ENCODE measurements at regions not wholly inside any gene's neighbourhood (a gene's known extent, or its start where the extent isn't known, plus 50 kb on each side); places are given as distances from the start of the nearest gene placed in this dataset.
"Not testable (repeated sequence)": the region's sequence is repeated elsewhere in the genome, so short reads cannot be mapped to it uniquely, and the experiment has no call there.

DNA sequence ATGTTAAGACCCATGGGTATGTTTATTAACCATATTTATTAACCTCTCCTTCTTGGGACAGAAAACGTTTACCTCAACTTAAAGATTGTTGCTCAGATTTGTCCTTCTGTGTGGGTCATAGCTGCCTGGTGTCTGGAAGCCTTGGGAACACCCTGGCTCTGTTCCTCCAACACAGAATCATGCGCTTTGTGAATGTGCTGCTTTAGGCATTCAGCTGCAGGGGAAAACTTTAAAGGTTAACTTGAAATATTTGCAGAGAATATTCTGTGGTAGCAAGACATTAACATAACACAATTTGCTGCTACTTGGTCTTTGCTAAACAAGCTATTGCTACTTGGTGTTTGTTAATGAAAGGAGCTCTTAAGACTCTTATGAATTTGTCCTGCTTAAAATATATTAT, 50.5 kb upstream of the THOC3 start:
- not testable (repeated sequence) for H3K4me3 Mint-ChIP-seq; H3K27me3 Mint-ChIP-seq; H3K4me1 Mint-ChIP-seq; H3K27ac ChIP-seq (ENCODE audit: insufficient read depth, low read length, poor library complexity, severe bottlenecking); ATAC-seq (ENCODE audit: low read depth in 2 of 2); H3K9me3 ChIP-seq (ENCODE audit: control insufficient read depth in 2 of 2, low read length in 2 of 2); H3K36me3 Mint-ChIP-seq; H3K27me3 ChIP-seq (ENCODE audit: control insufficient read depth, insufficient read depth, low read length); H3K9me3 Mint-ChIP-seq; H3K4me3 ChIP-seq (ENCODE audit: low read depth, low read length); H3K27ac Mint-ChIP-seq; H3K36me3 ChIP-seq (ENCODE audit: control insufficient read depth, insufficient read depth, low read length); DNase-seq; H3K4me1 ChIP-seq (ENCODE audit: control insufficient read depth, insufficient read depth, low read length, poor library complexity, severe bottlenecking)

GRCh38 chr5:176020852-176021251, 52.7 kb upstream of the THOC3 start:
- H3K36me3 ChIP-seq (ENCODE audit: control insufficient read depth, insufficient read depth, low read length); H3K27ac Mint-ChIP-seq; DNase-seq; H3K27me3 ChIP-seq (ENCODE audit: control insufficient read depth, insufficient read depth, low read length); H3K27ac ChIP-seq (ENCODE audit: insufficient read depth, low read length, poor library complexity, severe bottlenecking); H3K9me3 Mint-ChIP-seq; H3K9me3 ChIP-seq (ENCODE audit: control insufficient read depth in 2 of 2, low read length in 2 of 2); H3K36me3 Mint-ChIP-seq; ATAC-seq (ENCODE audit: low read depth in 2 of 2); H3K27me3 Mint-ChIP-seq; H3K4me3 Mint-ChIP-seq; H3K4me1 Mint-ChIP-seq; H3K4me3 ChIP-seq (ENCODE audit: low read depth, low read length); H3K4me1 ChIP-seq (ENCODE audit: control insufficient read depth, insufficient read depth, low read length, poor library complexity, severe bottlenecking): not testable (repeated sequence)

DNA sequence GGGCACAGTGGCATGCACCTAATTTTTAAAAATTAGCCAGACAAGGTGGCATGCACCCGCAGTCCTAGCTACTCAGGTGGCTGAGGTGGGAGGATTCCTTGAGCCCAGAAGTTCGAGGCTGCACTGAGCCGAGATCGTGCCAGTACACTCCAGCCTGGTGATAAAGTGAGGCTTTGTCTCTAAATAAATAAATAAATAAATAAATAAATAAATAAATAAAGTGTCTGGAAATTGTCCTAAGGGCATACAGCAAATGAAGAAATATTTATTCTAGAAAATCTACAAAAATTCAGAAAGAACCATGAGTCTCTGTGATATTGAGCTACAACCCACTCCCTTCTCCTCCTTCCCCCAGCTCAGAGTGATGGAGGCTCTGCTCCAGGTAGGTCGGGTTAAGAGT, 55.4 kb upstream of the THOC3 start:
- not testable (repeated sequence) for H3K4me3 ChIP-seq (ENCODE audit: low read depth, low read length); H3K9me3 ChIP-seq (ENCODE audit: control insufficient read depth in 2 of 2, low read length in 2 of 2); ATAC-seq (ENCODE audit: low read depth in 2 of 2); H3K27ac Mint-ChIP-seq; H3K4me1 Mint-ChIP-seq; H3K36me3 ChIP-seq (ENCODE audit: control insufficient read depth, insufficient read depth, low read length); H3K27me3 ChIP-seq (ENCODE audit: control insufficient read depth, insufficient read depth, low read length); H3K27me3 Mint-ChIP-seq; H3K4me1 ChIP-seq (ENCODE audit: control insufficient read depth, insufficient read depth, low read length, poor library complexity, severe bottlenecking); H3K4me3 Mint-ChIP-seq; H3K9me3 Mint-ChIP-seq; H3K27ac ChIP-seq (ENCODE audit: insufficient read depth, low read length, poor library complexity, severe bottlenecking); H3K36me3 Mint-ChIP-seq; DNase-seq

- not testable (repeated sequence) for ATAC-seq (ENCODE audit: low read depth in 2 of 2); H3K36me3 Mint-ChIP-seq; H3K27ac ChIP-seq (ENCODE audit: insufficient read depth, low read length, poor library complexity, severe bottlenecking); DNase-seq; H3K27me3 ChIP-seq (ENCODE audit: control insufficient read depth, insufficient read depth, low read length); H3K4me1 ChIP-seq (ENCODE audit: control insufficient read depth, insufficient read depth, low read length, poor library complexity, severe bottlenecking); H3K4me3 ChIP-seq (ENCODE audit: low read depth, low read length); H3K9me3 ChIP-seq (ENCODE audit: control insufficient read depth in 2 of 2, low read length in 2 of 2); H3K27me3 Mint-ChIP-seq; H3K36me3 ChIP-seq (ENCODE audit: control insufficient read depth, insufficient read depth, low read length); H3K27ac Mint-ChIP-seq; H3K4me1 Mint-ChIP-seq; H3K9me3 Mint-ChIP-seq
- H3K4me3 Mint-ChIP-seq: peak overlapping the region in 1 of 4 donors; percentile 52
Observed at GRCh38 chr5:176029445-176029844, 61.3 kb upstream of the THOC3 start.

- not testable (repeated sequence) for H3K4me1 ChIP-seq (ENCODE audit: control insufficient read depth, insufficient read depth, low read length, poor library complexity, severe bottlenecking); H3K27ac Mint-ChIP-seq; DNase-seq; H3K27me3 Mint-ChIP-seq; H3K9me3 ChIP-seq (ENCODE audit: control insufficient read depth in 2 of 2, low read length in 2 of 2); H3K4me3 Mint-ChIP-seq; H3K36me3 Mint-ChIP-seq; H3K4me1 Mint-ChIP-seq; H3K4me3 ChIP-seq (ENCODE audit: low read depth, low read length); H3K36me3 ChIP-seq (ENCODE audit: control insufficient read depth, insufficient read depth, low read length); H3K9me3 Mint-ChIP-seq; H3K27ac ChIP-seq (ENCODE audit: insufficient read depth, low read length, poor library complexity, severe bottlenecking); H3K27me3 ChIP-seq (ENCODE audit: control insufficient read depth, insufficient read depth, low read length)
- ATAC-seq (ENCODE audit: low read depth in 2 of 2): peak; percentile 45 to 69
Observed at GRCh38 chr5:176030361-176031117, 62.4 kb upstream of the THOC3 start.

GRCh38 chr5:176031118-176031510, 63.0 kb upstream of the THOC3 start:
- not testable (repeated sequence) for H3K27me3 Mint-ChIP-seq; H3K36me3 ChIP-seq (ENCODE audit: control insufficient read depth, insufficient read depth, low read length); H3K27ac Mint-ChIP-seq; DNase-seq; H3K4me1 ChIP-seq (ENCODE audit: control insufficient read depth, insufficient read depth, low read length, poor library complexity, severe bottlenecking); H3K4me3 ChIP-seq (ENCODE audit: low read depth, low read length); H3K27me3 ChIP-seq (ENCODE audit: control insufficient read depth, insufficient read depth, low read length); H3K9me3 ChIP-seq (ENCODE audit: control insufficient read depth in 2 of 2, low read length in 2 of 2); H3K36me3 Mint-ChIP-seq; H3K9me3 Mint-ChIP-seq; H3K4me3 Mint-ChIP-seq; H3K27ac ChIP-seq (ENCODE audit: insufficient read depth, low read length, poor library complexity, severe bottlenecking)
- ATAC-seq (ENCODE audit: low read depth in 2 of 2): peak; percentile 51 to 64
- peaks cover 0 to 15% (median 2%) of the 10 kb centered on the region in 4 donors for H3K4me1 Mint-ChIP-seq

GRCh38 chr5:176033186-176033585, 65.1 kb upstream of the THOC3 start:
- not testable (repeated sequence) for H3K4me3 Mint-ChIP-seq; DNase-seq; H3K36me3 ChIP-seq (ENCODE audit: control insufficient read depth, insufficient read depth, low read length); H3K9me3 ChIP-seq (ENCODE audit: control insufficient read depth in 2 of 2, low read length in 2 of 2); H3K27me3 ChIP-seq (ENCODE audit: control insufficient read depth, insufficient read depth, low read length); ATAC-seq (ENCODE audit: low read depth in 2 of 2); H3K4me3 ChIP-seq (ENCODE audit: low read depth, low read length); H3K27ac Mint-ChIP-seq; H3K4me1 ChIP-seq (ENCODE audit: control insufficient read depth, insufficient read depth, low read length, poor library complexity, severe bottlenecking); H3K36me3 Mint-ChIP-seq; H3K27ac ChIP-seq (ENCODE audit: insufficient read depth, low read length, poor library complexity, severe bottlenecking); H3K9me3 Mint-ChIP-seq; H3K27me3 Mint-ChIP-seq
- peaks cover 0 to 25% (median 4%) of the 10 kb centered on the region in 4 donors for H3K4me1 Mint-ChIP-seq

DNA sequence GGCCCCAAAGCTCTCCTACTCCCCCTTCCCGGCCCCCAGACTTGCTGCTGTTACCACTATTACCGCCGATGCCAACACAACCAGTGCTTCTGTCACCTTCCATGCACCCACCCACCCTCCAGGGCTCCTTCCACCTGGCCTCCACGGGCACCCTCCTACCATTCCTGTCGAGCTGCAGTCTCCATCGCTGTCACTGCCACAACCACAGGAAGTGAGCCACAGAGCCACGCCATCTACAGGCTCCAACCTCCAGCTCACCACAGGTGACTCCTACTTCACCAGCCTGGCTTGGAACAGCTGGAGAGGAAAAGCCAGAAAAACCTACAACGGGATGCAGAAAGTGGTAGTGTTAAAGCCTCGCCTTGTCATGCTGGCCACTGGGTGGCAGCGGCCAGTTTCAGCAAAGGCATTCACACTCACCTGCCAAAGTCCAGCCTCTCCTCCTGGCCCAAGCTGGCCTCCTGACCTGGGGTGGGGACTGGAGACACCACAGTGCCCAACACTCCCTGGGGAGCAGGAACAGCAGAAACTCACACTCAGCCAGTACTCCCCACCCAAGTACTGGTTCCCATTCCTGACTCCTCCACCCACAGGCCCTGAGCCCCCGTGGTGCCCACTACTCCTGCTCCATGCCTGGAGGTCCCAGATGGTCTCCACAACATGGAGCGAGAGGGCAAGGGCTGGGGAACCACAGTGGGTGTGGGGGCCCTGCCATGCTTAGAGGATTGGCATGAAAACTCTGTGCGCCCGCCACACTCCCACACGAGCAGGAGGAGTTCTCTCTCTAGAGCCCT, 66.5 kb upstream of the THOC3 start:
- H3K36me3 Mint-ChIP-seq; H3K4me3 ChIP-seq (ENCODE audit: low read depth, low read length); H3K9me3 ChIP-seq (ENCODE audit: control insufficient read depth in 2 of 2, low read length in 2 of 2); H3K27me3 ChIP-seq (ENCODE audit: control insufficient read depth, insufficient read depth, low read length); DNase-seq; H3K36me3 ChIP-seq (ENCODE audit: control insufficient read depth, insufficient read depth, low read length); H3K27me3 Mint-ChIP-seq; H3K4me1 ChIP-seq (ENCODE audit: control insufficient read depth, insufficient read depth, low read length, poor library complexity, severe bottlenecking); H3K9me3 Mint-ChIP-seq: not testable (repeated sequence)
- ATAC-seq (ENCODE audit: low read depth in 2 of 2): peak; percentile 59 to 64
- Mint-ChIP-seq H3K4me1 (peaks cover 0 to 31% (median 7%) of the 10 kb centered on the region in 4 donors), H3K27ac (peak overlapping the region in 2 of 3 donors; percentile 46 to 74), H3K4me3 (peak overlapping the region in 1 of 4 donors; percentile 66)
- peak overlapping the region; percentile 55 for H3K27ac ChIP-seq (ENCODE audit: insufficient read depth, low read length, poor library complexity, severe bottlenecking)

Measured in CD4-positive, CD25-positive, alpha-beta regulatory T cell (primary cell).